ENCODE measurements at regions not wholly inside any gene's neighbourhood (a gene's known extent, or its start where the extent isn't known, plus 50 kb on each side); places are given as distances from the start of the nearest gene placed in this dataset.

GRCh38 chr18:51721388-51721787 lies 523.9 kb upstream of the MEX3C start:
- no peak for DNase-seq (ENCODE audit: low read depth in 2 of 3, low spot score in 1 of 3)

- no peak for DNase-seq (ENCODE audit: low read depth in 2 of 3, low spot score in 1 of 3)
These were observed 524.5 kb upstream of the MEX3C start for GRCh38 chr18:51721996-51722395.

GRCh38 chr18:51724790-51725721 lies 527.6 kb upstream of the MEX3C start:
- DNase-seq (ENCODE audit: low read depth in 2 of 3, low spot score in 1 of 3): no peak

- no peak for DNase-seq (ENCODE audit: low read depth in 2 of 3, low spot score in 1 of 3)
These were observed 529.1 kb upstream of the MEX3C start for GRCh38 chr18:51726614-51727013.

- DNase-seq (ENCODE audit: low read depth in 2 of 3, low spot score in 1 of 3): no peak
These were observed 530.3 kb upstream of the MEX3C start for GRCh38 chr18:51727780-51728179.

GRCh38 chr18:51731070-51731469 lies 533.6 kb upstream of the MEX3C start:
- no peak for DNase-seq (ENCODE audit: low read depth in 2 of 3, low spot score in 1 of 3)

GRCh38 chr18:51734576-51734975 lies 537.1 kb upstream of the MEX3C start:
- DNase-seq (ENCODE audit: low read depth in 2 of 3, low spot score in 1 of 3): no peak

- DNase-seq (ENCODE audit: low read depth in 2 of 3, low spot score in 1 of 3): no peak
These were observed 541.7 kb upstream of the MEX3C start for GRCh38 chr18:51739044-51739666.

GRCh38 chr18:51751901-51752300 lies 554.4 kb upstream of the MEX3C start:
- no peak for DNase-seq (ENCODE audit: low read depth in 2 of 3, low spot score in 1 of 3)

GRCh38 chr18:51753365-51754057 lies 556.0 kb upstream of the MEX3C start:
- DNase-seq (ENCODE audit: low read depth in 2 of 3, low spot score in 1 of 3): no peak

- DNase-seq (ENCODE audit: low read depth in 2 of 3, low spot score in 1 of 3): no peak
These were observed 557.1 kb upstream of the MEX3C start for GRCh38 chr18:51754566-51754965.

GRCh38 chr18:51757255-51757924 lies 559.9 kb upstream of the MEX3C start:
- no peak for DNase-seq (ENCODE audit: low read depth in 2 of 3, low spot score in 1 of 3)

- DNase-seq (ENCODE audit: low read depth in 2 of 3, low spot score in 1 of 3): no peak
These were observed 564.9 kb upstream of the MEX3C start for GRCh38 chr18:51762373-51762772.

- no peak for DNase-seq (ENCODE audit: low read depth in 2 of 3, low spot score in 1 of 3)
These were observed 568.3 kb upstream of the MEX3C start for GRCh38 chr18:51765606-51766360.

GRCh38 chr18:51767293-51767692 lies 569.8 kb upstream of the MEX3C start:
- no peak for DNase-seq (ENCODE audit: low read depth in 2 of 3, low spot score in 1 of 3)

GRCh38 chr18:51778115-51778514 lies 561.9 kb upstream of the DCC start:
- no peak for DNase-seq (ENCODE audit: low read depth in 2 of 3, low spot score in 1 of 3)

- no peak for DNase-seq (ENCODE audit: low read depth in 2 of 3, low spot score in 1 of 3)
These were observed 550.1 kb upstream of the DCC start for GRCh38 chr18:51789871-51790270.

- no peak for DNase-seq (ENCODE audit: low read depth in 2 of 3, low spot score in 1 of 3)
These were observed 538.5 kb upstream of the DCC start for GRCh38 chr18:51801514-51801913.

- DNase-seq (ENCODE audit: low read depth in 2 of 3, low spot score in 1 of 3): no peak
These were observed 537.2 kb upstream of the DCC start for GRCh38 chr18:51802569-51803428.

GRCh38 chr18:51807336-51807735 lies 532.7 kb upstream of the DCC start:
- DNase-seq (ENCODE audit: low read depth in 2 of 3, low spot score in 1 of 3): no peak

All from stimulated activated CD4-positive, alpha-beta T cell treated with anti-CD3 and anti-CD28 coated beads, Interleukin-12 subunit alpha, Interleukin-12 subunit beta, amount 100 ng/mL, for 48 hours (primary cell).